ENCODE measurements at regions not wholly inside any gene's neighbourhood (a gene's known extent, or its start where the extent isn't known, plus 50 kb on each side); places are given as distances from the start of the nearest gene placed in this dataset.
A peak's percentile ranks its signal among the peaks of the same experiment; 100 is the strongest.
"Not testable (repeated sequence)": the region's sequence is repeated elsewhere in the genome, so short reads cannot be mapped to it uniquely, and the experiment has no call there.

- Mint-ChIP-seq H3K27ac (no peak overlapping the region), H3K36me3 (ENCODE audit: low read depth) (no peaks in the 10 kb centered on the region), H3K9me3 (no peaks in the 10 kb centered on the region), H3K4me1 (no peaks in the 10 kb centered on the region), H3K4me3 (no peak overlapping the region), H3K27me3 (no peaks in the 10 kb centered on the region)
- CTCF ChIA-PET: no interaction called here
- POLR2A ChIA-PET: no interaction called here
- no peak for DNase-seq
These were observed 59.6 kb downstream of the RNF187 start for GRCh38 chr1:228546541-228547463.

DNA sequence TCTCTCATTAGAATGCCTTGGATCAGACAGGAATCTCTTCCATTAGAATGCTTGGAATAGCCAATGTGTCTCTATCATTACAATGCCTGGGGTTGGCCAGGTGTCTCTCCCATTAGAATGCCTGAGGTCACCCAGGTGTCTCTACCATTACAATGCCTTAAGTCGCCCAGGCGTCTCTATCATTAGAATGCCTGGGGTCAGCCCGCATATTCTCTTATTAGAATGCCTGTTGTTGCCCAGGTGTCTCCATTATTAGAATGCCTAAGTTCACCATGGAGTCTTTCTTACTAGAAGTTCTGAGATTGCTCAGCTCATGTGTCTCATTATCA, 60.2 kb downstream of the RNF187 start:
- Mint-ChIP-seq H3K4me3 (no peak overlapping the region), H3K27ac (no peak overlapping the region), H3K27me3 (no peaks in the 10 kb centered on the region), H3K9me3 (no peaks in the 10 kb centered on the region), H3K4me1 (no peaks in the 10 kb centered on the region), H3K36me3 (ENCODE audit: low read depth) (no peaks in the 10 kb centered on the region)
- CTCF ChIA-PET: no interaction called here
- POLR2A ChIA-PET: no interaction called here
- DNase-seq: no peak

GRCh38 chr1:228548788-228549187, 61.6 kb downstream of the RNF187 start:
- no peak for DNase-seq
- Mint-ChIP-seq H3K36me3 (ENCODE audit: low read depth) (no peaks in the 10 kb centered on the region), H3K9me3 (no peaks in the 10 kb centered on the region), H3K4me1 (no peaks in the 10 kb centered on the region), H3K27me3 (no peaks in the 10 kb centered on the region), H3K27ac (no peak overlapping the region), H3K4me3 (no peak overlapping the region)
- ChIA-PET CTCF (no interaction called here), POLR2A (no interaction called here)

GRCh38 chr1:228552596-228553176, 65.5 kb downstream of the RNF187 start:
- CTCF ChIA-PET: no interaction called here
- POLR2A ChIA-PET: no interaction called here
- Mint-ChIP-seq H3K9me3 (peaks cover 8% of the 10 kb centered on the region), H3K27ac (no peak overlapping the region), H3K36me3 (ENCODE audit: low read depth) (no peaks in the 10 kb centered on the region), H3K4me3 (no peak overlapping the region), H3K27me3 (no peaks in the 10 kb centered on the region), H3K4me1 (peaks cover 1% of the 10 kb centered on the region)
- no peak for DNase-seq

DNA sequence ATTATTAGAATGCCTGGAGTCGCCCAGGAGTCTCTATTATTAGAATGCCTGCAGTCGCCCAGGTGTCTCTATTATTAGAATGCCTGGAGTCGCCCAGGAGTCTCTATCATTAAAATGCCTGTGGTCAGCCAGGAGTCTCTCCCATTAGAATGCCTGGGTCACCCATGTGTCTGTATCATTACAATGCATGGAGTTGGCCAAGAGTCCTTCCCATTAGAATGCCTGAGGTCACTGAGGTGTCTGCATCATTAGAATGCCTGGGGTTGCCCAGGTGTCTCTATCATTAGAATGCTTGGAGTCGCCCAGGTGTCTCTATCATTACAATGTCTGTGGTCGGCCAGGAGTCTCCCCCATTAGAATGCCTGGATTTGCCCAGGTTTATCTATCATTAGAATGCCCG, 66.9 kb downstream of the RNF187 start:
- no peak for DNase-seq
- no peak overlapping the region for H3K4me3 Mint-ChIP-seq
- POLR2A ChIA-PET: no interaction called here
- no peak overlapping the region for H3K27ac Mint-ChIP-seq
- H3K9me3 Mint-ChIP-seq: peaks cover 10% of the 10 kb centered on the region
- CTCF ChIA-PET: no interaction called here
- peaks cover 3% of the 10 kb centered on the region for H3K4me1 Mint-ChIP-seq
- H3K36me3 Mint-ChIP-seq (ENCODE audit: low read depth): no peaks in the 10 kb centered on the region
- no peaks in the 10 kb centered on the region for H3K27me3 Mint-ChIP-seq

GRCh38 chr1:228555074-228555994, 68.2 kb downstream of the RNF187 start:
- CTCF ChIA-PET: no interaction called here
- Mint-ChIP-seq H3K9me3 (peaks cover 10% of the 10 kb centered on the region), H3K4me3 (no peak overlapping the region), H3K4me1 (peaks cover 3% of the 10 kb centered on the region), H3K27me3 (no peaks in the 10 kb centered on the region), H3K27ac (no peak overlapping the region), H3K36me3 (ENCODE audit: low read depth) (no peaks in the 10 kb centered on the region)
- DNase-seq: no peak
- POLR2A ChIA-PET: no interaction called here

GRCh38 chr1:228556634-228557430, 69.7 kb downstream of the RNF187 start:
- H3K4me1 Mint-ChIP-seq; POLR2A ChIA-PET; H3K36me3 Mint-ChIP-seq (ENCODE audit: low read depth); CTCF ChIA-PET; H3K27me3 Mint-ChIP-seq: not testable (repeated sequence)
- peak overlapping the region; percentile 68 for H3K4me3 Mint-ChIP-seq
- peak overlapping the region; percentile 61 for H3K27ac Mint-ChIP-seq
- DNase-seq: peak; percentile 27
- H3K9me3 Mint-ChIP-seq: peaks cover 10% of the 10 kb centered on the region
